ENCODE measurements at regions not wholly inside any gene's neighbourhood (a gene's known extent, or its start where the extent isn't known, plus 50 kb on each side); places are given as distances from the start of the nearest gene placed in this dataset.

DNA sequence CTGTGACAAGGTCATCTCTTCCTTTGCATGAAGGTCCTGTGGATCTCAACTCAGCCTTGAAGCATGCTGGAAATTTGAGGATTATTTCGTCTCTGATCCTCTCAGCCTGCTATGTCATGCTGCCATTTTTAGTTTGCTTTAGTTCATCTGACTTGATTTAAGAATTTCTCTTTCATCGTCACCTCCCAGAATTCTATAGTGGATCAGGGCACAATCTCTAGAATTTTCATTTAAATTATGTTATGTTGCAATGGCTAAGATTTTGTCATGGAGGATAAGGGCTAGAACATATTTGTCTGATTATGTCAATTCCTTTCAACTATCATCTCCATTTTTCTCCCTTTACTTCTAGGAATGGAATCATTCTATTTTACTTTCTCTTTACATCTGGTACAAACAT lies 98.8 kb downstream of the PCDH10 start:
- 100% methylated on average over 1 of the region's 2 CpGs for WGBS (ENCODE audit: insufficient coverage)
- DNase-seq, result no peak
- H3K4me1 Mint-ChIP-seq, result no peaks in the 10 kb centered on the region
- H3K27me3 Mint-ChIP-seq (ENCODE audit: low read depth in 3 of 3), result peaks cover 0 to 2% (median 0%) of the 10 kb centered on the region in 3 donors
- Histone ChIP-seq H3K9me3 (replicated peaks in 1 of 2; ENCODE audit: control insufficient read depth in 1 of 2, insufficient read depth in 1 of 2, low read length in 2 of 2) (no peaks in the 10 kb centered on the region), H3K27ac (ENCODE audit: low read depth in 1 of 2, low read length in 2 of 2) (no peak overlapping the region), H3K4me3 (replicated peaks in 1 of 3; ENCODE audit: low read depth in 2 of 3, low read length in 3 of 3) (no peak overlapping the region), H2AFZ (ENCODE audit: insufficient read depth, low read depth, low read length, poor library complexity, severe bottlenecking) (no peak overlapping the region), H3K9ac (ENCODE audit: insufficient read depth, low read length, poor library complexity, severe bottlenecking) (no peak overlapping the region), H3K4me2 (replicated peaks; ENCODE audit: extremely low read depth, low read length, poor library complexity, severe bottlenecking) (no peak overlapping the region), H3K4me1 (ENCODE audit: control insufficient read depth in 1 of 2, insufficient read depth in 2 of 2, low read length in 2 of 2) (no peaks in the 10 kb centered on the region), H3K27me3 (ENCODE audit: control insufficient read depth in 2 of 2, insufficient read depth in 2 of 2, low read length in 2 of 2) (no peaks in the 10 kb centered on the region), H3K36me3 (replicated peaks in 1 of 2; ENCODE audit: control insufficient read depth in 1 of 2, insufficient read depth in 2 of 2, low read length in 2 of 2) (no peaks in the 10 kb centered on the region), H4K20me1 (ENCODE audit: insufficient read depth, low read length) (no peaks in the 10 kb centered on the region), H3K79me2 (ENCODE audit: insufficient read depth, low read length) (no peaks in the 10 kb centered on the region)
- no peak for TF ChIP-seq CTCF (IDR thresholded peaks at IDR 0.05)
- no peak overlapping the region for H3K4me3 Mint-ChIP-seq
- intact Hi-C loops (cut with micrococcal nuclease), result no loop called here
- H3K9me3 Mint-ChIP-seq, result peaks cover 0 to 4% (median 0%) of the 10 kb centered on the region in 7 donors
- H3K36me3 Mint-ChIP-seq, result no peaks in the 10 kb centered on the region
- no peak overlapping the region for H3K27ac Mint-ChIP-seq

DNA sequence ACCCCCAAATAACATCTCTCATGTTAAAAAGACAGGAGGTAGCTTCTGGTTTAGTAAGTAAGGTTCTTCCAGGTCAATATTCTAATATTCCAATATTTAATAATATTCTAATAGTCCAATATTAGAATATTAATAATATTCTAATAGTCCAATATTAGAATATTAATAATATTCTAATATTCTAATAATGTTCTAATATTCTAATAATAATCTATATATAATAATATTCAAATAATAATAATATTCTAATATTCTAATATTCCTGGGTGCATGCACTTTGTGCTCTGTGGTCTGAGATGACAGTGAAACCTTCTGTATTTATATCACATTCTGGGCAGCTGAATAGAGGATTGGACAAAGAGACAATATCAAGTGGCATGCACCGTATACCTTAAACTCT lies 96.1 kb downstream of the PCDH10 start:
- H4K20me1 ChIP-seq (ENCODE audit: insufficient read depth, low read length), result no peaks in the 10 kb centered on the region
- H3K4me1 ChIP-seq (ENCODE audit: control insufficient read depth in 1 of 2, insufficient read depth in 2 of 2, low read length in 2 of 2), result no peaks in the 10 kb centered on the region
- H3K9ac ChIP-seq (ENCODE audit: insufficient read depth, low read length, poor library complexity, severe bottlenecking), result no peak overlapping the region
- H3K4me3 ChIP-seq (replicated peaks in 1 of 3; ENCODE audit: low read depth in 2 of 3, low read length in 3 of 3), result no peak overlapping the region
- Mint-ChIP-seq H3K36me3 (no peaks in the 10 kb centered on the region), H3K27ac (no peak overlapping the region), H3K4me3 (no peak overlapping the region), H3K9me3 (peaks cover 0 to 4% (median under 1%) of the 10 kb centered on the region in 7 donors), H3K27me3 (ENCODE audit: low read depth in 3 of 3) (peaks cover 0 to 2% (median 0%) of the 10 kb centered on the region in 3 donors), H3K4me1 (no peaks in the 10 kb centered on the region)
- H3K27ac ChIP-seq (ENCODE audit: low read depth in 1 of 2, low read length in 2 of 2), result no peak overlapping the region
- TF ChIP-seq CTCF (IDR thresholded peaks at IDR 0.05), result no peak
- no peak for DNase-seq
- WGBS (ENCODE audit: insufficient coverage), result no CpG with 5 or more reads among the region's 1 CpG
- no peaks in the 10 kb centered on the region for H3K9me3 ChIP-seq (replicated peaks in 1 of 2; ENCODE audit: control insufficient read depth in 1 of 2, insufficient read depth in 1 of 2, low read length in 2 of 2)
- no peaks in the 10 kb centered on the region for H3K36me3 ChIP-seq (replicated peaks in 1 of 2; ENCODE audit: control insufficient read depth in 1 of 2, insufficient read depth in 2 of 2, low read length in 2 of 2)
- H3K79me2 ChIP-seq (ENCODE audit: insufficient read depth, low read length), result no peaks in the 10 kb centered on the region
- H3K27me3 ChIP-seq (ENCODE audit: control insufficient read depth in 2 of 2, insufficient read depth in 2 of 2, low read length in 2 of 2), result no peaks in the 10 kb centered on the region
- intact Hi-C loops (cut with micrococcal nuclease), result no loop called here
- H3K4me2 ChIP-seq (replicated peaks; ENCODE audit: extremely low read depth, low read length, poor library complexity, severe bottlenecking), result no peak overlapping the region
- no peak overlapping the region for H2AFZ ChIP-seq (ENCODE audit: insufficient read depth, low read depth, low read length, poor library complexity, severe bottlenecking)
